ENCODE measurements at regions not wholly inside any gene's neighbourhood (a gene's known extent, or its start where the extent isn't known, plus 50 kb on each side); places are given as distances from the start of the nearest gene placed in this dataset.

DNA sequence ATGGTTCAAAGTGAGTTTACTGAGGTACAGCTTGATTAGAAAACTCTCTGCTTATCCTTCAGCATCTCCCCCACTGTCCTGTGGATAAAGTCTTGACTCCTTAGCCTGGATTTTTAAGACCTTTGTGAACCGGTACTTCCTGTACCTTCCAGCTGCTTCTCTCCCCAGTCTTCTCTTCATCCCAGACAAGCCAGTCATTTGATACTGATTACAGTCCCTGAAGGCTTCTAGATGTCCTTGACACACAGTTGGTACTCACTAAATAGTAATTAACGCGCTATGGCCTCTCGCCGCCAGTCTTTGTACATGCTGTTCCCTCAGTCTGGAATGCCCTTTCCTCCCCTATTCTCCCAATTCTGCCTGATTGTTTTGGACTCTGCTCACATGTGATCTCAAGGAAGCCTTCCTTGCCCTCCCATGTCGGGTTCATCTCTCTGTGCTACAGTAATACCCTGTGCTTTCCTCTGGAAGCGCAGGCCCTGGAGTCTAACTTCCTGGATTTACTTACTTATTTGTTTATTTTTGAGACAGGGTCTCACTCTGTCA lies 50.6 kb upstream of the PTGR2 start:
- no peak for DNase-seq

DNA sequence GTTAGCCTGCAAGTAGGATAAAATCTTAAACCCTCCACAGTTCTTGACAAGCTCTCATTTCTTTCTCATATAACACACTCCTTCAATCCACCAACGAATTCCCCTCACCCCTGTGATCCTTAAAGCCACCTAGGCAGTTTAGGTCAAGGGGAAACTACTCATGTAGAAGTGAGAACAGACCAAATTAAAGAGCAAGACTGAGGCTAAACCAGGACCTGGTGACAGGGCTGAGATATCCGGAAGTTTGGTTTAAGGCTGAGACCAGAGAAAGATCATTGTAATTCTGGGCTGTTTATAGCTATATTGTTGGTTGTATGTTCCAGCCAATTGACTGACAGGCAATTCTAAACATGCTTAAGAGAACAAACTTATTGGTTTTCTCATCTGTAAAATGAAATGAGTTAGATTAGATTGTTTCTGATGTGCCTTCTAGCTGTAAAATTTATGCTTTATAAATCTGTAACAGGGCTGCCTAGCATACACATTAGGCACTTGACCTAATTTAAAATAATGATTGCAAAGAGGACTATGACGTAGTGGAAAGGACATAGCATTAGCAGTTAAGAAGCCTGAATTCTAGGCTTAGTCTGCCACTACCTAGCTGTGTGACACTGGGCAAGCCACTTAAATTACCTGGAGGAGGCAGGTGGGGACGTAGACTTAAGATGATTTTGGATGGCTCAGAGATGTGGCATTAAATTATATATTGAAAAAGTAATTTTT lies 53.9 kb upstream of the PTGR2 start:
- DNase-seq = no peak

- DNase-seq = no peak
These were observed 54.6 kb upstream of the PTGR2 start for GRCh38 chr14:73796893-73797542.

- DNase-seq = no peak
These were observed 55.2 kb upstream of the PTGR2 start for GRCh38 chr14:73796415-73796814.

DNA sequence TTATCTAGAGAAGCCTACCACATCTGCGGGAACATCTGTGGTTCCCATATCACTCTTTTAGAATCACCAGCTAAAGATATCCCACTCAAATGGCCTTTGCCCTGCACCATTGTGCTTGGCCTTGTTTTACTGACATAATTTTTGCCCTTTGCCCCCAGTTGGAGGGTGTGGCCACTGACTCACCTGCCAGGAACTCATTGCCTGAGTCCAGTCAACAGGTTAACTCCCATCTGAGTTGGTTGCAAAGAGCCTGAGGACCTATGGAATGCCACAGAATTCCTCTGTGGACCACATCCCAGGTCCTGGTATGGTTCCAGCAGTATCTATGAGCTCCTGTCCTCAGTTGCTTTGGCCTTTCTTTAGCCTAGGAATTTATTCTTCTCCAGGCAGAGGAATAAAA lies 55.7 kb upstream of the PTGR2 start:
- no peak for DNase-seq

GRCh38 chr14:73795466-73795865 lies 56.2 kb upstream of the PTGR2 start:
- DNase-seq = no peak

GRCh38 chr14:73794146-73794545 lies 57.5 kb upstream of the PTGR2 start:
- no peak for DNase-seq

- no peak for DNase-seq
These were observed 59.1 kb upstream of the PTGR2 start for GRCh38 chr14:73792481-73792880.

DNA sequence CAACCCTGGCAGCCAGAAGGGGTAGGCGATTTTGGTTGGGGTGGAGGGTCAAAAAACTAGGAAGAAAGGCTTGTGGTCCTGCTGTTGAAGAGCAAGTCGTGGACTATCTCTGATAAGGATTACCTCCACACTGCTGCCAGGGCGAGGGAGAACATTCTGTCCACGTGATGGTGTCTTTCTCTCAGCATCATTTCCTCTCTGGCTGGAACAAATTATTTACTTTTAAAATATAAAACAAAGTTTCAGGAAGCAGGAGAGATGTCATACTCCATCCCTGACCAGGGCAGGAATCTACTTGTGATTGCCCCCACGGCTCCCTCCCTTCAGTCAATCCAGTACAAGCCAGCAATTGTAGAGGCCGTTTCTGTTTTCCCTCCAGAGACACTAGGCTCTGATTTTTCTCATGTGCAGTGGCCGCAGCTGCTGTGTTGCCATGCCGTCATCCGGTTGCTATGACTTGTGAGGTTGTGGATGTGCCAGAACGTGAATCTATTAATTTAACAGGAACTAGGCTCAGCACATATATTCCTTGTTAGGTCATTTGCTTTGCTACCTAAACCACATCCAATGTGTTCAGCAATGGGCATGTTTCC lies 61.5 kb upstream of the PTGR2 start:
- no peak for DNase-seq

GRCh38 chr14:73788701-73789551 lies 62.7 kb upstream of the PTGR2 start:
- no peak for DNase-seq

DNA sequence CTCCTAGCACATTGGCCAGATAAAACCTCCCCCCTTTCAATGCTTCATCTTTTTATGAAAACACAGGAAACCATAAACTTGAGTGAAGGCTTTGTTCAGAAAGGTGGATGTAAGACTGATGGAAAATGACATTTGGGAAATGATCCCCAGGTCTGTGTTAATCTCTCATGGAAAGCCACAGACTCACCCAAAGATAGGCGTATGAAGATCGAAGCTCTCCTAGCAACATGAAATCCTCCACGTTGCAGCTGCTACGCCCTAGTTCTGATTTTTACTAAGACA lies 63.4 kb upstream of the PTGR2 start:
- DNase-seq = no peak

GRCh38 chr14:73787486-73788316 lies 63.9 kb upstream of the PTGR2 start:
- DNase-seq = no peak

DNA sequence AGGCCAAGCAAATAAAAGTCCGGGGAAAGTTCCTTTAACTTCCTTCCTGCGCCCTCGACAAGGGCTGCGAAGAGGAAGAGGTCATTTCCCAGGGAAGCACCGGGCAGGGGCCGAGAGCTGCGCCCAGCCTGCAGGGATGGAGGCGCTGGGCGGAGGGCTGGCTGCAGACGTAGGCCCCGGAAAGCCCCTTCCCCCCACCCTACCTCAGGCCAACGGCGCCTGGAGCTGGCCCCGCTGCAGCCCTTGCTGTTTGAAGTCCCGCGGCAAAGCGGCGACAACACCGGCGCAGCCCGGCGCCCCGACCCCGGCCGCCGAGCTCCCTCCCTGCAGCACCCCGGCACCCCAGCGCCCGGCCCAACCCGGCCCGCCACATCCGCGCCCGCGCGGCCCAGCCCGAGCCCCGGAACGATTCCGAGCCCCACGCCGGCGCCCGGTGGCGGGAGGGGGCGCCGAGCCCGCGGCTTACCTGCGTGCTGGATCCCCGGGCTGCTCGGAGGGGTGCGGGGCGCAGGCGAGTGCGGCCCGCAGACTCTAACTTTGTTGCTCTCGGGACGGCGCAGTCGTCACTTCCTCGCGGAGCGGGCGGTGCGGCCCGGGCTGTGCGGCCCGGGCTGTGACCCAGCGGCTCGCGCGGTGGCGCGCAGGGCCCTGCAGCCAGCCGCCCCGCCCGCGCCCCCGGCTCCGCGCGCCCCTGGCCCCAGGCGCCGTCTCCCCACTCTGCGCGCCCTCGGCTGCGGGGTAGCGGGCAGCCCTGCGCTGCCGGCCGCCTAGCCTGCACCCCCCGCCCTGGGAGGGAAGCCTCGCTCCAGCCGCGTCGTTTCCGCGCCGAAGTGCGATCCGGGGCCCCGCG lies 64.8 kb upstream of the PTGR2 start:
- no peak for DNase-seq

- DNase-seq = no peak
These were observed 65.6 kb upstream of the PTGR2 start for GRCh38 chr14:73785834-73786635.

- DNase-seq = no peak
These were observed 66.2 kb upstream of the PTGR2 start for GRCh38 chr14:73785336-73785833.

GRCh38 chr14:73784988-73785313 lies 66.7 kb upstream of the PTGR2 start:
- no peak for DNase-seq

DNA sequence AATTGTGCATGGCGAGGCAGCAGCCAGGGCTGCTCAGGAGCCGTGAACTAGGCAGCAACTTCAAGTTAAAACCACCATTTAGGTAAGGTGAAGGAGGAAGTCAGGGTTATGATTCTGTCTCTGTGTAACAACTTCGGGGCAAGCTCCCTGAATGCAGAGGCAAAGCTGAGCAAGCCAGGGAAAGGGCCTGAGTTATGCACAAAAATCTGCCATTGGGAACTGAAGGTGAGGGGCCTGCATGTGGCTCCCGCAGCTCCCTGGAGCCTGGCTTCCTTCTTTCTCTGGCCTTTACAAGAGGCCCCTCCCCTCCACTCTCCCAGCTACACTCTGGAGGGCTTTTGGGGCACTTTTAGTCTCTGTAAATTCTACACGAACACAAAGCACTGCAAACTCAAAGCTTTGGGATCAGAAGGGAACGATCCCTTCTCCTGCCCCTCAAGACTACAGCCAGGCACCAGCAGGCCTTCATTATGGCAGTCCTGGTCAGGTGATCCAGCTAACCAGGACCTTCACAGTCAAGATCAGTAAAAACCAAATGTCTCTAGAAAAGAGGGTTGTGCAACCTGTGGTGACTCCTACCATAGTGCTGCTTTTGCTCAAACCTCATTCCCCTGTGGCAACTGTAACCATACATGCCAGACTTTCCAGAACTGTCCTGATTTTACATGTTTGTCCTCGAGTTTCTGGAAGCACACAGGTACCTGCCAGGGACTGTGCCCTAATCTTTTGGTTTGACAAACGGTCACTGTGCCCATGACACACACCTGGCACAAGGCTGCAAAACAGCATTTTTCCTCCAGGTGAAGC lies 67.2 kb upstream of the PTGR2 start:
- DNase-seq = no peak

GRCh38 chr14:73783107-73783727 lies 68.4 kb upstream of the PTGR2 start:
- no peak for DNase-seq

DNA sequence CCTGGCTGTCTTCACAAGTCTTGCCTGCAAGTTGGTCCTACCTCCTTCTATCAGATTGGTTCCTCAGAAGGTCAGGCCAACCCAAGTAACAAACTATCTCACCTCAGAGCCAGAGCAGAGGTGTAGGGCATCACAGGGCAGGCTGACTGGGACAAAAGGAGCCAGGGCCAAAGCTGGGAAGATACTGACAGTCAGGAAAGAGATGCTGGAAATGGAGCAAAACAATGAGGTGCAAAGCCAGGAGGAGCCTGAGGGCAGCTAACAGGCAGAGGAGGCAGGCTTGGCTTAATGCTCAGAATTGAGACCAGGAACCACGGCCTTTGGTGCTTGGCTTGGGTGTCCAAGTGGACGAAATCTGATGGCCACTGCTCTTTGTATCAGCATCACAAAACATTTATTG lies 68.4 kb upstream of the PNMA1 start:
- no peak for DNase-seq
